Uterus (tissue), 3 donors: ENCODE measurements at regions not wholly inside any gene's neighbourhood (a gene's known extent, or its start where the extent isn't known, plus 50 kb on each side); places are given as distances from the start of the nearest gene placed in this dataset.

Experiments
- DNase-seq, 2 donors: peaks; one replicate each; pipeline ENCODE4 v3.0.0-alpha.2; 2019 to 2020
- H3K27ac ChIP-seq, 2 donors: fragments of 200-600 bp; sonication (generic); 1 replicate in 1 of 2; 2 replicates in 1 of 2; pipeline ENCODE4 v1.5.1; 2016 to 2018
- H3K27me3 ChIP-seq, 2 donors: fragments of 200-600 bp; sonication (generic); one replicate each; pipeline ENCODE4 v1.5.1; 2018 to 2019; ENCODE audit warnings: control low read depth in 1 of 2
- H3K36me3 ChIP-seq, 2 donors: fragments of 200-600 bp; sonication (generic); one replicate each; pipeline ENCODE4 v1.5.1; 2019; ENCODE audit warnings: control low read depth in 1 of 2
- H3K4me1 ChIP-seq, 2 donors: fragments of 200-600 bp; sonication (generic); one replicate each; pipeline ENCODE4 v1.5.1; 2018 to 2019; ENCODE audit warnings: control low read depth in 1 of 2
- H3K4me3 ChIP-seq, 2 donors: fragments of 200-600 bp; sonication (generic); 1 replicate in 1 of 2; 2 replicates in 1 of 2; pipeline ENCODE4 v1.5.1; 2018 to 2019; ENCODE audit warnings: mild to moderate bottlenecking in 1 of 2
- H3K9me3 ChIP-seq, 2 donors: fragments of 200-600 bp; sonication (generic); one replicate each; pipeline ENCODE4 v1.5.1; 2019; ENCODE audit warnings: control low read depth in 1 of 2
- CTCF ChIP-seq, 4 experiments: fragments of 200-600 bp in 2 of 4; fragments of 450-650 bp in 2 of 4; sonication (generic) in 2 of 4; IDR thresholded peaks; one replicate each; pipeline ENCODE4 v1.5.1; 2016 to 2019; ENCODE audit warnings: antibody characterized with exemption in 4 of 4, mild to moderate bottlenecking in 2 of 4, moderate library complexity in 1 of 4
- POLR2A ChIP-seq, 2 donors: fragments of 450-650 bp; IDR thresholded peaks; one replicate each; pipeline ENCODE4 v1.6.1; 2016; ENCODE audit warnings: antibody characterized with exemption in 2 of 2, mild to moderate bottlenecking in 1 of 2, moderate library complexity in 1 of 2
- intact Hi-C: fragments of 100-400 bp; cut with DNase I; formaldehyde crosslinking; loops from one replicate; pipeline ENCODE4 v1.15.1; 2023; ENCODE audit warnings: low total_unique reads
- donor health status: DM: yes; HTN: yes; CAD: no.

GRCh38 chr11:122202161-122202950, 86.3 kb upstream of the BLID start:
- Histone ChIP-seq H3K4me1 (peaks cover 0 to 7% of the 10 kb centered on the region in 2 donors), H3K27ac (peak overlapping the region; percentile 78 to 81), H3K4me3 (peak overlapping the region; percentile 49 to 51), H3K36me3 (no peaks in the 10 kb centered on the region), H3K9me3 (no peaks in the 10 kb centered on the region), H3K27me3 (no peaks in the 10 kb centered on the region)
- intact Hi-C loops, result loop anchor here (10.0 kb wide), 3 partner anchors 48 to 548 kb away; no protein-coding TSS in a partner anchor
- DNase-seq, result peak; percentile 30 to 46
- no peak for TF ChIP-seq CTCF (IDR thresholded peaks at IDR 0.05)
- no peak for TF ChIP-seq POLR2A (IDR thresholded peaks at IDR 0.05)

GRCh38 chr11:122201106-122201505, 85.1 kb upstream of the BLID start:
- no peak for DNase-seq
- H3K9me3 ChIP-seq, result no peaks in the 10 kb centered on the region
- intact Hi-C loops, result loop anchor here (10.0 kb wide), 3 partner anchors 46 to 546 kb away; no protein-coding TSS in a partner anchor
- no peaks in the 10 kb centered on the region for H3K27me3 ChIP-seq
- no peak for TF ChIP-seq POLR2A (IDR thresholded peaks at IDR 0.05)
- no peak for TF ChIP-seq CTCF (IDR thresholded peaks at IDR 0.05)
- H3K36me3 ChIP-seq, result no peaks in the 10 kb centered on the region
- no peak overlapping the region for H3K27ac ChIP-seq
- peak overlapping the region in 1 of 2 donors; percentile 49 for H3K4me3 ChIP-seq
- H3K4me1 ChIP-seq, result peaks cover 0 to 4% of the 10 kb centered on the region in 2 donors

GRCh38 chr11:122199661-122200060, 83.6 kb upstream of the BLID start:
- intact Hi-C loops, result loop anchor here (10.0 kb wide), 3 partner anchors 45 to 545 kb away; no protein-coding TSS in a partner anchor
- DNase-seq, result no peak
- H3K27ac ChIP-seq, result no peak overlapping the region
- no peak overlapping the region for H3K4me3 ChIP-seq
- peaks cover 0 to 4% of the 10 kb centered on the region in 2 donors for H3K4me1 ChIP-seq
- no peaks in the 10 kb centered on the region for H3K27me3 ChIP-seq
- H3K9me3 ChIP-seq, result no peaks in the 10 kb centered on the region
- no peak for TF ChIP-seq POLR2A (IDR thresholded peaks at IDR 0.05)
- TF ChIP-seq CTCF (IDR thresholded peaks at IDR 0.05), result no peak
- no peaks in the 10 kb centered on the region for H3K36me3 ChIP-seq

GRCh38 chr11:122198291-122198983, 82.4 kb upstream of the BLID start:
- intact Hi-C loops, result no loop called here
- TF ChIP-seq CTCF (IDR thresholded peaks at IDR 0.05) (no peak), POLR2A (IDR thresholded peaks at IDR 0.05) (no peak)
- no peak for DNase-seq
- H3K36me3 ChIP-seq, result no peaks in the 10 kb centered on the region
- no peaks in the 10 kb centered on the region for H3K27me3 ChIP-seq
- H3K4me1 ChIP-seq, result peaks cover 0 to 4% of the 10 kb centered on the region in 2 donors
- no peak overlapping the region for H3K4me3 ChIP-seq
- H3K9me3 ChIP-seq, result no peaks in the 10 kb centered on the region
- H3K27ac ChIP-seq, result peak overlapping the region in 1 of 2 donors; percentile 15
